ENCODE measurements at regions not wholly inside any gene's neighbourhood (a gene's known extent, or its start where the extent isn't known, plus 50 kb on each side); places are given as distances from the start of the nearest gene placed in this dataset.
A peak's percentile ranks its signal among the peaks of the same experiment; 100 is the strongest.

DNA sequence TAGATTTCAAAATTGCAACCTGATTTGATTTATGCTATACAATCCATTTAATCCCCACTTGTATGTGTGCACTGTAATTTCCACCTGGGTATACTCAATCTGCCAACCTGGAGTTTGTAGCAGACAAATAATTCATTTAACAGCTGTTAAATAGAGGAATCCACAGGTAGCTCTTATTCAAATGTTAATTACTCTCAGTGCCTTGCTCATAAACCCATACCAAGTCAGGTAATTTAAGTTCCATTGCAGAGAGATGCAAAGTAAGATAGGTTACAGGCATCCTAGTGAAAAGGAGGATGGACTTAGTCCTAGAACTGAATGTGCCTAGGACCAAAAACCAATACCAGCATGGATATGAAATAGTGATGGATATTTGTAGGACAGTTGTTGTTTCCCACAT lies 674.2 kb downstream of the TBL1XR1 start:
- DNase-seq: no peak

- no peak for DNase-seq
These were observed 674.8 kb downstream of the TBL1XR1 start for GRCh38 chr3:176522436-176522835.

DNA sequence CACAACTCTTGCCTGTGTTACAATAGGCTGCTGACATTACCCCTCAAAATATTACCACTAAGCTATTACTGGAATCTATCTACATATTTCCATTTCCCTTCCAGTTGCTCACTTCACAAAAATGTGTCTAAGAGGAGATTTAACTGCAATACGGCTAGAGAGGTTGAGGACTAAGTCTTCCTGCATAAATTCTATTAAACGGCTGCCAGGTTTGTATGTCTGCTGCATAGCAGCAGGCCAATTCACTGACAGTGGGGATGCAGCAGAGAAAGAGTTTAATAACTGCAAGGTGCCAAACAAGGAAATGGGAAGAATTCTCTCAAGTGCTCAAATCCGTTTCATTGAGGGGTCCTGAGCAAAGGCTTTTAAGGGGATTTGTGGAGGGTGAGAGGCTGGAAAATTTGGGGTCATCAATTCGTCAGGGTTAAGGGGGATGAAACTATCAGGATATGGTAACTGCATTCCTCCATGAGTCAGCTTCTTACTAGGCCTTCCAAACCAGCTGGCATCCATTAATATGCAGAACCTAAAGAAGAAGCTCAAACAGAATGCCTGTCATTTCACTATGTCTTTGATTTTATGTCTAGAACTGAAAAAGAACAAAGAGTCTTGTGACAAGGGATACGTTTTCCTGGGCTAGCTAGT lies 675.6 kb downstream of the TBL1XR1 start:
- DNase-seq: no peak

DNA sequence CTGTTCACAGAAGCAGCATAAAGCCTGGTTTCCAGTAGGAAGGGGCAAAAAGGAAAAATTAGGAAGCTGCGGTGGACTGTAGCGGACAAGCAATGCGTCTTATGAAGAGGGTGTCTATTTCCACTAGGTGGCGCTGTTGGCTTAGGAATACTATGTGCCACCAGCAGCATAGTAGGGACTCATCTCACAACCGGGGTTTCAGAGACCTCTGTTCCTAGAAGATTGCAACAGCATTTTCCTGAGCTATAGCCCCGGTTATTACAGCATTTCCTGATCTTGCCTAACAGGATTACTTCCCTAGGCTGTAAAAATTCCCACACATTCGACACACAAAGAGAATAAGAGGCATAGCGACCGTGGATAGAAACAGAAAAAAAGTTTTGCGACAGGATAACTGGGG lies 683.0 kb downstream of the TBL1XR1 start:
- DNase-seq: peak in 1 of 2 donors; percentile 6

GRCh38 chr3:176513604-176514003 lies 683.7 kb downstream of the TBL1XR1 start:
- no peak for DNase-seq

GRCh38 chr3:176512037-176512436 lies 685.2 kb downstream of the TBL1XR1 start:
- DNase-seq: no peak

DNA sequence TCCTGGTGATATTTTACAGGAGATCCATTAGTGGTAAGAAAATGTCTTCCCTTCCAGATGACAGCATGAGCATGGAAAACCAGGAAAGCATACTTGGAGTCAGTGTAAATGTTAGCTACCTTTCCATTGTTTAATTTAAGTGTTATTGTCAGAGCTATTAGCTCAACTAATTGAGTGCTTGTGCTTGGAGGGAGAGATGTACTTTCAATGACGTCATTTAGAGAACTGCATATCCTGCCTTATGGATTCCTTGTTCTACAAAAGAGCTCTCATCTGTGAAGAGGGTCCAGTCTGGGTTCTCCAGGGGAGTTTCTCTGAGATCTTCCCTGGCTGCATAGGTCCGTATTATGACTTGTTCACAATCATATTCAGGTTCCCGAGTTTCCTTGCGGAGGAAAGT lies 687.2 kb downstream of the TBL1XR1 start:
- no peak for DNase-seq

- DNase-seq: no peak
These were observed 691.2 kb downstream of the TBL1XR1 start for GRCh38 chr3:176505878-176506621.

GRCh38 chr3:176491084-176491483 lies 706.2 kb downstream of the TBL1XR1 start:
- DNase-seq: no peak

GRCh38 chr3:176490357-176490756 lies 706.9 kb downstream of the TBL1XR1 start:
- DNase-seq: no peak

DNA sequence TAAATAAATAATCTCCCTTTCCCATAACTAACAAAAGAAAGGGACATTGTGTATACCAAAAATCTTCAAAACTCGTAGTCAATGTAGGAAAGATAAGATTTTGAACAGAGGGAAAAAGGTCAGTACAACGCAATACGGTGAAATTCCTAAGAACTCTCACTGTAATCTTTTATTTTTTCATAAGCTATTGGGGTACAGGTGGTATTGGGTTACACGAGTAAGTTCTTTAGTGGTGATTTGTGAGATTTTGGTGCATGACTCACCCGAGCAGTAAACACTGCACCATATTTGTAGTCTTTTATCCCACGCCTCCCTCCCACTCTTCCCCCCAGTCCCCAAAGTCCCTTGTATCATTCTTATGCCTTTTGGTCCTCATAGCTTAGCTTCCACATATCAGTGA lies 718.0 kb downstream of the TBL1XR1 start:
- no peak for DNase-seq

DNA sequence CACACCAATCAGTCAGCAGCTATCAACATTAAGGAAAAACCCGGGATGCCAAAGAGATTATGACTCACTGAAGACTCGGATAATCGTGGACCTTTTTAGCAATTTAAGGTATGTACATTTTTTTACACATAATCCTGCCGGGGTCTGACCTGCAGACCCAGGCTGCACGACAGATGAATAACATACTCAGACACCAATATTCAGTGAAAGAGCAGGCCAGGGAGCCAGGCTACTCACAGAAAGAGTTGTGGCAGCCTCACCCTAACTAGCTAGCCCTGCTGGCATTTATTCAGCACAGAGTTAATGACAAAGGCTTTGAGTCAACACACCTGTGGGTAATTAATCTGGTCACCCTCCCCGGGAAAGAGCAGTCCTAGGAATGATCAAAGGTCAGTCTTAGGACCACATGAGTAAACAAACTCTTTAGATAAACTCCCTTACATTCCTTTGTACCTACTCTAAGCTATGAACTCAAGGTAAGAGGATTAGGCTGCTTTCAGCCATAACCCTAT lies 727.5 kb downstream of the TBL1XR1 start:
- DNase-seq: no peak

- DNase-seq: no peak
These were observed 733.7 kb downstream of the TBL1XR1 start for GRCh38 chr3:176463610-176464009.

- no peak for DNase-seq
These were observed 749.9 kb downstream of the TBL1XR1 start for GRCh38 chr3:176447369-176447768.

GRCh38 chr3:176442326-176442725 lies 755.0 kb downstream of the TBL1XR1 start:
- no peak for DNase-seq

DNA sequence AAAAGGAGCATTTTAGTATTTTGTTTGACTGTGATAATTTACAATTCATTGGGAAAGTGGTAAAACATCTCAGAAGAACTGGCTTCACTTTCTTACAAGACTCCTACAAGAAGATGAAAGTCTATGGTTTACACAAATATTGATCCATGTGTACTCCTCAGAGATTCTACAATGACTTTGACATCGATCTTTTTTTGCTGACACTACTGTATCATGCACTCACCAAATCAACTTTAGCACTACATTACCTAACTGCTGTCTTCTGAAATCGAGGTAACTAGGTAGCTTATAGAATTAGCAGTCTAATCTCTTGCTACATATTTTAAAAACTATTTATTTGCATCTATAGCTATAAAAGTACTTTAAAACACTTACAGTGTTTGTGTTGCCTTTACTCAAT lies 757.6 kb downstream of the TBL1XR1 start:
- no peak for DNase-seq

DNA sequence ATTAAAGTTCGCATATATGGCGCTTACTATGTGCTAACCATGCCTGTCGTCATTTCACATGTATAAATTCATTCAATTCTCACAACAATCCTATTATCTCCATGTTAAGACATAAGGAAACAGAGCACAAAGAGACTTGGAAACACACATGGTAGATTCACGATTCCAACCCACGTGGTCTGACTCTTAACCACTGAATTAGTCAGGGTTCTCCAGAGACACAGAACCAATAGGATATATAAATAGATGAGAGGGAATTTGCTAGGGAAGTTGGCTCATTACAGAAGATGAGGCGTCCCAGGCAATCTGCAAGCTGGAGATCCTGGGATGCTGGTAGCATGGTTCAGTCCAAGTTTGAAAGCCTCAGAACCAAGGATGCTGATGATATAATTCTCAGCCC lies 765.3 kb downstream of the TBL1XR1 start:
- DNase-seq: no peak

DNA sequence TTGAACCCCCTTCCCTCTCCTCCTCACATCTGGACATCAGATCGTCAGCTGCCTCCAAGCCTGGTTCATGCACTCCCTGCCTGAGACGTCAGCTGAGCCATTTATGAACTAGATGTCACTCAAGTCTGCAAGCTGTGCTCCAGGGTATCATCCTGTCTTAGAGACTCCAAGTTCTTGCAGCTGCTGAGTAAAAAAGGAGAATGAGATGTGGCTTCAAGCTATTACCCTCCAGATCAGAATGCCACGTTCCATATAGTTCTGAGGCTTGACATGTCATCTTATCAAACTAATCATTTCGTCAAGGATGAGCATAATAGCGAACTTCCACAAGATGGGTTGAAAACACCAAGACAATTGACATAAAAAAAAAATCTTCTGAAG lies 766.3 kb downstream of the TBL1XR1 start:
- DNase-seq: no peak

GRCh38 chr3:176430244-176431037 lies 766.8 kb downstream of the TBL1XR1 start:
- DNase-seq: no peak

DNA sequence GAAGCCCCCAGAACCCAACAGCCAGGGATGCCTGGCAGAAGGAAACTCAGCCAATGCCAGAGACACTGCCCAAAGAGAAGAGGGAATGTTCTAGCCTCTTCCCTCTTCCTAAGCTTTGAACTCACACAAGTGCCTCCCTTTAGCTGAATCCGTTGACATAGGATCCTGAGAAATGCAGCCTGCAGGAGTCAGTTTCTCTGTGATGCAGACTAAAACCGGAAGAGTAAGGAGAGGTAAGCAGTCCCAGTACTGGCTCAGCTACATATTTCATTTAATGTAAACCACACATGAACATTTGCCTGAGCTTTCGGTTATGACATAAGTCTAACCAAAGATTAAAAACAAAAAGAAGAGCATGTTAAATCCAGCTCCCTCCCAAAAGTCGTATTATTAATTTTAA lies 768.7 kb downstream of the TBL1XR1 start:
- no peak for DNase-seq

DNA sequence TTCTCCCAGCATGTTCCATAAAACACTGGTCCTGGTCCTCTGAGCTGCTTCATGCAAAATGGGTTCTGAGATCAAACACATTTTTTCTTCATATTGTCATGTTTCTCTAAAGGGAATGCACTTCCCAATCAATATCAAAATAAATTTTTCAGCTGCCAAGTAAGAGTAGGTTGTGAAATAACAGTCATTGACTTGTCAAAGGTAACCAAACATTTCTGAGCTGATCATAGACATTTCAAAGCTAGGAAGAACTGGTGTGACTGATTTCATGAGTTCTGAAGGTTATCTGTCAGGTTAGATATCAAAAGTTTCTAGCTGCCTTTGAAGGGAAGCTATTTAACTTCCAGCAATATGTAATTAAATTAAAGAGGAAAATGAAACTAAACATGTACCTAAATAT lies 770.9 kb downstream of the TBL1XR1 start:
- no peak for DNase-seq

- no peak for DNase-seq
These were observed 780.4 kb downstream of the TBL1XR1 start for GRCh38 chr3:176416870-176417269.

GRCh38 chr3:176415661-176416295 lies 781.5 kb downstream of the TBL1XR1 start:
- no peak for DNase-seq
